Stomach smooth muscle (tissue), 2 donors: ENCODE measurements at regions not wholly inside any gene's neighbourhood (a gene's known extent, or its start where the extent isn't known, plus 50 kb on each side); places are given as distances from the start of the nearest gene placed in this dataset.

ENCODE experiments used
- H3K27ac ChIP-seq: one replicate; pipeline ENCODE4 v1.7.0; 2013; ENCODE audit warnings: mild to moderate bottlenecking, low read length, inconsistent platforms
- H3K27me3 ChIP-seq, 2 donors: one replicate each; pipeline ENCODE4 v1.7.0; 2013; ENCODE audit warnings: low read length in 2 of 2; ENCODE audit not compliant: insufficient read depth in 2 of 2, control insufficient read depth in 1 of 2
- H3K36me3 ChIP-seq, 2 donors: one replicate each; pipeline ENCODE4 v1.7.0; 2013; ENCODE audit warnings: low read length in 2 of 2; ENCODE audit not compliant: control insufficient read depth in 2 of 2, insufficient read depth in 2 of 2
- H3K4me1 ChIP-seq: one replicate; pipeline ENCODE4 v1.7.0; 2013; ENCODE audit warnings: low read length; ENCODE audit not compliant: control insufficient read depth, insufficient read depth
- H3K4me3 ChIP-seq, 2 donors: one replicate each; pipeline ENCODE4 v1.7.0; 2013; ENCODE audit warnings: low read length in 2 of 2
- H3K9ac ChIP-seq, 2 donors: one replicate each; pipeline ENCODE4 v1.7.0; 2013; ENCODE audit warnings: low read length in 2 of 2, mild to moderate bottlenecking in 1 of 2
- H3K9me3 ChIP-seq, 2 donors: one replicate each; pipeline ENCODE4 v1.7.0; 2013; ENCODE audit warnings: low read length in 2 of 2; ENCODE audit not compliant: control insufficient read depth in 2 of 2
- donor health status: healthy.
- donor health status: Pancreatic carcinoma.

- Histone ChIP-seq H3K4me3 (no peak overlapping the region), H3K4me1 (no peaks in the 10 kb centered on the region), H3K36me3 (no peaks in the 10 kb centered on the region), H3K27ac (no peak overlapping the region), H3K9ac (no peak overlapping the region), H3K9me3 (no peaks in the 10 kb centered on the region), H3K27me3 (no peaks in the 10 kb centered on the region)
These were observed 1099.7 kb downstream of the BCL11B start for GRCh38 chr14:98172243-98172778.

GRCh38 chr14:98173305-98173704 lies 1098.7 kb downstream of the BCL11B start:
- Histone ChIP-seq H3K36me3 (no peaks in the 10 kb centered on the region), H3K4me3 (no peak overlapping the region), H3K9ac (no peak overlapping the region), H3K27ac (no peak overlapping the region), H3K9me3 (no peaks in the 10 kb centered on the region), H3K4me1 (no peaks in the 10 kb centered on the region), H3K27me3 (no peaks in the 10 kb centered on the region)

GRCh38 chr14:98174041-98174440 lies 1098.0 kb downstream of the BCL11B start:
- Histone ChIP-seq H3K4me1 (no peaks in the 10 kb centered on the region), H3K9me3 (no peaks in the 10 kb centered on the region), H3K4me3 (no peak overlapping the region), H3K27me3 (no peaks in the 10 kb centered on the region), H3K27ac (no peak overlapping the region), H3K36me3 (no peaks in the 10 kb centered on the region), H3K9ac (no peak overlapping the region)

- H3K9me3 ChIP-seq, result no peaks in the 10 kb centered on the region
- no peak overlapping the region for H3K4me3 ChIP-seq
- no peaks in the 10 kb centered on the region for H3K27me3 ChIP-seq
- H3K4me1 ChIP-seq, result no peaks in the 10 kb centered on the region
- H3K36me3 ChIP-seq, result no peaks in the 10 kb centered on the region
- no peak overlapping the region for H3K27ac ChIP-seq
- no peak overlapping the region for H3K9ac ChIP-seq
These were observed 1096.6 kb downstream of the BCL11B start for GRCh38 chr14:98175436-98175835.

- no peak overlapping the region for H3K27ac ChIP-seq
These were observed 1096.1 kb downstream of the BCL11B start for GRCh38 chr14:98175881-98176280.

GRCh38 chr14:98176892-98177291 lies 1095.1 kb downstream of the BCL11B start:
- Histone ChIP-seq H3K4me3 (no peak overlapping the region), H3K36me3 (no peaks in the 10 kb centered on the region), H3K27me3 (no peaks in the 10 kb centered on the region), H3K9me3 (no peaks in the 10 kb centered on the region), H3K4me1 (no peaks in the 10 kb centered on the region), H3K27ac (no peak overlapping the region), H3K9ac (no peak overlapping the region)

More at GRCh38 chr14:98175881-98176280, 1096.1 kb downstream of the BCL11B start:
- Histone ChIP-seq H3K27me3 (no peaks in the 10 kb centered on the region), H3K9me3 (no peaks in the 10 kb centered on the region), H3K4me1 (no peaks in the 10 kb centered on the region), H3K4me3 (no peak overlapping the region), H3K9ac (no peak overlapping the region), H3K36me3 (no peaks in the 10 kb centered on the region)

GRCh38 chr14:98177551-98177950 lies 1094.4 kb downstream of the BCL11B start:
- Histone ChIP-seq H3K27me3 (no peaks in the 10 kb centered on the region), H3K9me3 (no peaks in the 10 kb centered on the region), H3K4me3 (no peak overlapping the region), H3K27ac (no peak overlapping the region), H3K36me3 (no peaks in the 10 kb centered on the region), H3K4me1 (no peaks in the 10 kb centered on the region), H3K9ac (no peak overlapping the region)

- no peaks in the 10 kb centered on the region for H3K4me1 ChIP-seq
- no peak overlapping the region for H3K9ac ChIP-seq
- no peaks in the 10 kb centered on the region for H3K9me3 ChIP-seq
- peaks cover 0 to 2% of the 10 kb centered on the region in 2 donors for H3K27me3 ChIP-seq
- H3K36me3 ChIP-seq, result no peaks in the 10 kb centered on the region
- no peak overlapping the region for H3K4me3 ChIP-seq
- no peak overlapping the region for H3K27ac ChIP-seq
These were observed 1090.8 kb downstream of the BCL11B start for GRCh38 chr14:98181241-98181640.

GRCh38 chr14:98181768-98182167 lies 1090.2 kb downstream of the BCL11B start:
- Histone ChIP-seq H3K9ac (no peak overlapping the region), H3K4me1 (no peaks in the 10 kb centered on the region), H3K36me3 (no peaks in the 10 kb centered on the region), H3K9me3 (no peaks in the 10 kb centered on the region), H3K27me3 (peaks cover 0 to 2% of the 10 kb centered on the region in 2 donors), H3K27ac (no peak overlapping the region), H3K4me3 (no peak overlapping the region)

GRCh38 chr14:98182393-98183055 lies 1089.5 kb downstream of the BCL11B start:
- H3K27ac ChIP-seq, result no peak overlapping the region
- no peaks in the 10 kb centered on the region for H3K4me1 ChIP-seq
- H3K36me3 ChIP-seq, result no peaks in the 10 kb centered on the region
- no peak overlapping the region for H3K9ac ChIP-seq
- H3K4me3 ChIP-seq, result no peak overlapping the region
- no peaks in the 10 kb centered on the region for H3K9me3 ChIP-seq
- peaks cover 0 to 2% of the 10 kb centered on the region in 2 donors for H3K27me3 ChIP-seq

GRCh38 chr14:98183556-98183955 lies 1088.4 kb downstream of the BCL11B start:
- Histone ChIP-seq H3K4me3 (no peak overlapping the region), H3K27me3 (peaks cover 0 to 2% of the 10 kb centered on the region in 2 donors), H3K27ac (no peak overlapping the region), H3K36me3 (no peaks in the 10 kb centered on the region), H3K9ac (no peak overlapping the region), H3K9me3 (no peaks in the 10 kb centered on the region), H3K4me1 (no peaks in the 10 kb centered on the region)
